PC-3 (cell line): ENCODE measurements at regions not wholly inside any gene's neighbourhood (a gene's known extent, or its start where the extent isn't known, plus 50 kb on each side); places are given as distances from the start of the nearest gene placed in this dataset.

Experiments
- EZH2 ChIP-seq: fragments of 300-600 bp; sonication (generic); IDR thresholded peaks from one replicate; pipeline ENCODE4 v1.6.1; 2017; ENCODE audit warnings: antibody characterized with exemption, mild to moderate bottlenecking, low read length; ENCODE audit not compliant: unreplicated experiment
- TF ChIP-seq, protein P1 (sequence below): fragments of 300-600 bp; sonication (generic); conservative IDR thresholded peaks from 2 replicates; pipeline ENCODE4 v1.5.1; 2017; ENCODE audit warnings: antibody characterized with exemption, low read depth, mild to moderate bottlenecking, low read length

GRCh38 chr5:152188251-152188650 lies 216.8 kb downstream of the NMUR2 start:
- TF ChIP-seq, protein P1, sequence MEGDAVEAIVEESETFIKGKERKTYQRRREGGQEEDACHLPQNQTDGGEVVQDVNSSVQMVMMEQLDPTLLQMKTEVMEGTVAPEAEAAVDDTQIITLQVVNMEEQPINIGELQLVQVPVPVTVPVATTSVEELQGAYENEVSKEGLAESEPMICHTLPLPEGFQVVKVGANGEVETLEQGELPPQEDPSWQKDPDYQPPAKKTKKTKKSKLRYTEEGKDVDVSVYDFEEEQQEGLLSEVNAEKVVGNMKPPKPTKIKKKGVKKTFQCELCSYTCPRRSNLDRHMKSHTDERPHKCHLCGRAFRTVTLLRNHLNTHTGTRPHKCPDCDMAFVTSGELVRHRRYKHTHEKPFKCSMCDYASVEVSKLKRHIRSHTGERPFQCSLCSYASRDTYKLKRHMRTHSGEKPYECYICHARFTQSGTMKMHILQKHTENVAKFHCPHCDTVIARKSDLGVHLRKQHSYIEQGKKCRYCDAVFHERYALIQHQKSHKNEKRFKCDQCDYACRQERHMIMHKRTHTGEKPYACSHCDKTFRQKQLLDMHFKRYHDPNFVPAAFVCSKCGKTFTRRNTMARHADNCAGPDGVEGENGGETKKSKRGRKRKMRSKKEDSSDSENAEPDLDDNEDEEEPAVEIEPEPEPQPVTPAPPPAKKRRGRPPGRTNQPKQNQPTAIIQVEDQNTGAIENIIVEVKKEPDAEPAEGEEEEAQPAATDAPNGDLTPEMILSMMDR: no peak
- no peak for TF ChIP-seq EZH2
